Cardiac septum (tissue), 1 donor: ENCODE measurements at regions not wholly inside any gene's neighbourhood (a gene's known extent, or its start where the extent isn't known, plus 50 kb on each side); places are given as distances from the start of the nearest gene placed in this dataset.
"Not testable (repeated sequence)": the region's sequence is repeated elsewhere in the genome, so short reads cannot be mapped to it uniquely, and the experiment has no call there.

Experiments used
- DNase-seq: peaks from one replicate; pipeline ENCODE4 v3.0.0-alpha.2; 2020; ENCODE audit warnings: low spot score
- intact Hi-C: fragments of 100-400 bp; cut with DNase I; formaldehyde crosslinking; loops from one replicate; pipeline ENCODE4 v1.14.0; 2022
- donor health status: DM: no; HTN: no; CAD: no.

- DNase-seq, result no peak
- intact Hi-C loops, result no loop called here
Measured at GRCh38 chr10:63964406-63964805, 443.2 kb downstream of the REEP3 start.

- intact Hi-C loops, result no loop called here
- no peak for DNase-seq
Measured at GRCh38 chr10:63965846-63966245, 444.6 kb downstream of the REEP3 start.

- intact Hi-C loops, result loop anchor here (10.0 kb wide), 1 partner anchor 98 kb away; no protein-coding TSS in a partner anchor
Measured at GRCh38 chr10:63972949-63973827, 452.0 kb downstream of the REEP3 start.

GRCh38 chr10:63976538-63976937 is 455.3 kb downstream of the REEP3 start:
- DNase-seq, result no peak
- intact Hi-C loops, result loop anchor here (10.0 kb wide), 1 partner anchor 102 kb away; no protein-coding TSS in a partner anchor

More at GRCh38 chr10:63972949-63973827, 452.0 kb downstream of the REEP3 start:
- no peak for DNase-seq

- intact Hi-C loops, result loop anchor here (10.0 kb wide), 1 partner anchor 103 kb away; no protein-coding TSS in a partner anchor
Measured at GRCh38 chr10:63977329-63977923, 456.2 kb downstream of the REEP3 start.

GRCh38 chr10:63980870-63981269 is 459.7 kb downstream of the REEP3 start:
- DNase-seq, intact Hi-C loops: not testable (repeated sequence)

More at GRCh38 chr10:63977329-63977923, 456.2 kb downstream of the REEP3 start:
- no peak for DNase-seq

GRCh38 chr10:63984061-63984460 is 462.9 kb downstream of the REEP3 start:
- intact Hi-C loops, DNase-seq: not testable (repeated sequence)

GRCh38 chr10:63986536-63986935 is 465.3 kb downstream of the REEP3 start:
- DNase-seq, result no peak
- intact Hi-C loops, result no loop called here

GRCh38 chr10:63987212-63987611 is 466.0 kb downstream of the REEP3 start:
- no peak for DNase-seq
- intact Hi-C loops, result no loop called here

GRCh38 chr10:63994371-63994770 is 473.2 kb downstream of the REEP3 start:
- intact Hi-C loops, result no loop called here
- DNase-seq, result no peak

- intact Hi-C loops, result no loop called here
- no peak for DNase-seq
Measured at GRCh38 chr10:64007157-64007556, 486.0 kb downstream of the REEP3 start.

GRCh38 chr10:64010711-64011110 is 489.5 kb downstream of the REEP3 start:
- intact Hi-C loops, result no loop called here
- DNase-seq, result no peak

GRCh38 chr10:64011912-64012714 is 490.9 kb downstream of the REEP3 start:
- intact Hi-C loops, result no loop called here
- DNase-seq, result no peak

- DNase-seq, result no peak
- intact Hi-C loops, result no loop called here
Measured at GRCh38 chr10:64014281-64014680, 493.1 kb downstream of the REEP3 start.

GRCh38 chr10:64023926-64024470 is 502.8 kb downstream of the REEP3 start:
- intact Hi-C loops, result no loop called here
- DNase-seq, result no peak

GRCh38 chr10:64033711-64034110 is 512.5 kb downstream of the REEP3 start:
- no peak for DNase-seq
- intact Hi-C loops, result no loop called here

- intact Hi-C loops, result no loop called here
- no peak for DNase-seq
Measured at GRCh38 chr10:64036321-64036930, 515.2 kb downstream of the REEP3 start.

- DNase-seq, result no peak
- intact Hi-C loops, result no loop called here
Measured at GRCh38 chr10:64037071-64037661, 516.0 kb downstream of the REEP3 start.

GRCh38 chr10:64038107-64038506 is 516.9 kb downstream of the REEP3 start:
- DNase-seq, result no peak
- intact Hi-C loops, result no loop called here
